Thymus (tissue), 11 donors: ENCODE measurements at regions not wholly inside any gene's neighbourhood (a gene's known extent, or its start where the extent isn't known, plus 50 kb on each side); places are given as distances from the start of the nearest gene placed in this dataset.

ENCODE experiments used
- DNase-seq, 9 donors: peaks; one replicate each; pipeline ENCODE4 v3.0.0-alpha.2; 2013; ENCODE audit warnings: low spot score in 9 of 9, low read depth in 6 of 9, missing footprints in 1 of 9
- H3K27ac ChIP-seq, 2 donors: one replicate each; pipeline ENCODE4 v1.5.1; 2013; ENCODE audit warnings: control low read depth in 1 of 2, low read depth in 1 of 2, low read length in 1 of 2, mild to moderate bottlenecking in 1 of 2, moderate library complexity in 1 of 2
- H3K27me3 ChIP-seq, 2 donors: one replicate each; pipeline ENCODE4 v1.5.1; 2013; ENCODE audit warnings: low read length in 1 of 2; ENCODE audit not compliant: control insufficient read depth in 2 of 2, insufficient read depth in 1 of 2
- H3K36me3 ChIP-seq, 2 donors: one replicate each; pipeline ENCODE4 v1.5.1; 2013; ENCODE audit warnings: low read length in 1 of 2, mild to moderate bottlenecking in 1 of 2, moderate library complexity in 1 of 2; ENCODE audit not compliant: control insufficient read depth in 2 of 2, insufficient read depth in 2 of 2
- H3K4me1 ChIP-seq, 2 donors: one replicate each; pipeline ENCODE4 v1.5.1; 2013; ENCODE audit warnings: low read length in 2 of 2; ENCODE audit not compliant: control insufficient read depth in 2 of 2, insufficient read depth in 2 of 2
- H3K4me3 ChIP-seq, 2 donors: one replicate each; pipeline ENCODE4 v1.5.1; 2013; ENCODE audit warnings: low read length in 2 of 2, control low read depth in 1 of 2, mild to moderate bottlenecking in 1 of 2
- H3K9me3 ChIP-seq, 2 donors: one replicate each; pipeline ENCODE4 v1.5.1; 2013; ENCODE audit warnings: low read length in 1 of 2, mild to moderate bottlenecking in 1 of 2; ENCODE audit not compliant: control insufficient read depth in 2 of 2, insufficient read depth in 1 of 2
- WGBS: extraction: QIAGEN DNeasy Blood & Tissue Kit; methylation state at CpG from one replicate; pipeline ENCODE4 v1.1.7; 2013; 5-methylcytosine and 5-hydroxymethylcytosine counted together
- donor health status: healthy.

- Histone ChIP-seq H3K4me3 (no peak overlapping the region), H3K4me1 (no peaks in the 10 kb centered on the region), H3K9me3 (no peaks in the 10 kb centered on the region), H3K27ac (no peak overlapping the region), H3K27me3 (no peaks in the 10 kb centered on the region), H3K36me3 (no peaks in the 10 kb centered on the region)
- no peak for DNase-seq
- over 99% methylated on average over 2 of the region's 2 CpGs for WGBS
These were observed 224.6 kb downstream of the FAT3 start for GRCh38 chr11:92449222-92449621.

- no peaks in the 10 kb centered on the region for H3K4me1 ChIP-seq
- H3K27ac ChIP-seq: no peak overlapping the region
- H3K36me3 ChIP-seq: no peaks in the 10 kb centered on the region
- 98% methylated on average over 5 of the region's 5 CpGs for WGBS
- DNase-seq: no peak
- no peaks in the 10 kb centered on the region for H3K27me3 ChIP-seq
- no peaks in the 10 kb centered on the region for H3K9me3 ChIP-seq
- no peak overlapping the region for H3K4me3 ChIP-seq
These were observed 225.2 kb downstream of the FAT3 start for GRCh38 chr11:92449780-92450179.

- 97% methylated on average over 4 of the region's 4 CpGs for WGBS
- Histone ChIP-seq H3K27me3 (no peaks in the 10 kb centered on the region), H3K36me3 (no peaks in the 10 kb centered on the region), H3K4me3 (no peak overlapping the region), H3K27ac (no peak overlapping the region), H3K4me1 (no peaks in the 10 kb centered on the region), H3K9me3 (no peaks in the 10 kb centered on the region)
- no peak for DNase-seq
These were observed 226.4 kb downstream of the FAT3 start for GRCh38 chr11:92451063-92451462.

- no peaks in the 10 kb centered on the region for H3K27me3 ChIP-seq
- H3K4me1 ChIP-seq: no peaks in the 10 kb centered on the region
- H3K36me3 ChIP-seq: no peaks in the 10 kb centered on the region
- DNase-seq: no peak
- H3K4me3 ChIP-seq: no peak overlapping the region
- WGBS: 96% methylated on average over 3 of the region's 3 CpGs
- no peak overlapping the region for H3K27ac ChIP-seq
- H3K9me3 ChIP-seq: no peaks in the 10 kb centered on the region
These were observed 228.4 kb downstream of the FAT3 start for GRCh38 chr11:92453055-92453454.

- Histone ChIP-seq H3K27ac (no peak overlapping the region), H3K9me3 (no peaks in the 10 kb centered on the region), H3K36me3 (no peaks in the 10 kb centered on the region), H3K4me1 (no peaks in the 10 kb centered on the region), H3K4me3 (no peak overlapping the region), H3K27me3 (no peaks in the 10 kb centered on the region)
- WGBS: 97% methylated on average over 2 of the region's 2 CpGs
- DNase-seq: no peak
These were observed 230.7 kb downstream of the FAT3 start for GRCh38 chr11:92455210-92455790.

- Histone ChIP-seq H3K4me3 (no peak overlapping the region), H3K4me1 (peaks cover 2 to 4% of the 10 kb centered on the region in 2 donors), H3K36me3 (no peaks in the 10 kb centered on the region), H3K27ac (no peak overlapping the region), H3K27me3 (no peaks in the 10 kb centered on the region), H3K9me3 (no peaks in the 10 kb centered on the region)
- WGBS: 95% methylated on average over 1 of the region's 1 CpG
- no peak for DNase-seq
These were observed 232.6 kb downstream of the FAT3 start for GRCh38 chr11:92457250-92457649.

GRCh38 chr11:92458486-92458885, 233.9 kb downstream of the FAT3 start:
- Histone ChIP-seq H3K4me3 (no peak overlapping the region), H3K4me1 (peaks cover 2 to 4% of the 10 kb centered on the region in 2 donors), H3K27ac (no peak overlapping the region), H3K36me3 (no peaks in the 10 kb centered on the region), H3K27me3 (no peaks in the 10 kb centered on the region), H3K9me3 (no peaks in the 10 kb centered on the region)
- DNase-seq: no peak

GRCh38 chr11:92460213-92460612, 235.6 kb downstream of the FAT3 start:
- no peak overlapping the region for H3K4me3 ChIP-seq

GRCh38 chr11:92461447-92461846, 236.8 kb downstream of the FAT3 start:
- Histone ChIP-seq H3K9me3 (no peaks in the 10 kb centered on the region), H3K36me3 (no peaks in the 10 kb centered on the region), H3K27me3 (no peaks in the 10 kb centered on the region), H3K4me1 (peaks cover 2 to 4% of the 10 kb centered on the region in 2 donors), H3K27ac (no peak overlapping the region), H3K4me3 (no peak overlapping the region)
- 53% methylated on average over 3 of the region's 3 CpGs for WGBS
- DNase-seq: peak in 8 of 9 donors; percentile 9 to 54 (median 24)

More at GRCh38 chr11:92460213-92460612, 235.6 kb downstream of the FAT3 start:
- H3K36me3 ChIP-seq: no peaks in the 10 kb centered on the region
- no peak overlapping the region for H3K27ac ChIP-seq
- H3K27me3 ChIP-seq: no peaks in the 10 kb centered on the region
- peaks cover 2 to 4% of the 10 kb centered on the region in 2 donors for H3K4me1 ChIP-seq
- WGBS: 91% methylated on average over 4 of the region's 4 CpGs
- H3K9me3 ChIP-seq: no peaks in the 10 kb centered on the region
- no peak for DNase-seq

GRCh38 chr11:92462821-92463220, 238.2 kb downstream of the FAT3 start:
- Histone ChIP-seq H3K4me3 (no peak overlapping the region), H3K4me1 (peaks cover 2 to 4% of the 10 kb centered on the region in 2 donors), H3K27me3 (no peaks in the 10 kb centered on the region), H3K36me3 (no peaks in the 10 kb centered on the region), H3K27ac (no peak overlapping the region), H3K9me3 (no peaks in the 10 kb centered on the region)
- WGBS: 86% methylated on average over 1 of the region's 1 CpG
- no peak for DNase-seq
